Right renal cortex interstitium (tissue), 3 donors: ENCODE measurements at regions not wholly inside any gene's neighbourhood (a gene's known extent, or its start where the extent isn't known, plus 50 kb on each side); places are given as distances from the start of the nearest gene placed in this dataset.
"Not testable (repeated sequence)": the region's sequence is repeated elsewhere in the genome, so short reads cannot be mapped to it uniquely, and the experiment has no call there.

Experiments used
- DNase-seq, 3 donors: peaks; one replicate each; pipeline ENCODE4 v3.0.0-alpha.2; 2013; ENCODE audit warnings: low read depth in 3 of 3, low spot score in 2 of 3

GRCh38 chr5:1598950-1599737 is 75.4 kb upstream of the LPCAT1 start:
- peak in 1 of 3 donors; percentile 12 for DNase-seq

GRCh38 chr5:1597093-1597473 is 73.3 kb upstream of the LPCAT1 start:
- DNase-seq = not testable (repeated sequence)

DNA sequence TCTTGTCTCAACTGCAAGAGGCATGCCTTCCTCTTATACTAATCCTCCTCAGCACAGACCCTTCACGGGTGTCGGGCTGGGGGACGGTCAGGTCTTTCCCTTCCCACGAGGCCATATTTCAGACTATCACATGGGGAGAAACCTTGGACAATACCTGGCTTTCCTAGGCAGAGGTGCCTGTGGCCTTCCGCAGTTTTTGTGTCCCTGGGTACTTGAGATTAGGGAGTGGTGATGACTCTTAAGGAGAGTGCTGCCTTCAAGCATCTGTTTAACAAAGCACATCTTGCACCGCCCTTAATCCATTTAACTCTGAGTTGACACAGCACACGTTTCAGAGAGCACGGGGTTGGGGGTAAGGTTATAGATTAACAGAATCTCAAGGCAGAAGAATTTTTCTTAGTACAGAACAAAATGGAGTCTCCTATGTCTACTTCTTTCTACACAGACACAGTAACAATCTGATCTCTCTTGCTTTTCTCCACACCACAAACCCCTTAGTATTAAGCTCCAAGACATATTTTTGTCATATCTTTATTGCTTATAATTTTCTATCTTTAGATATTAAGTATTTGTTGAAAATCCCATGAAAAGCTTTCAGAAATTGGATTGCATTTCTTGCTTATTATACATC is 72.8 kb upstream of the LPCAT1 start:
- DNase-seq = not testable (repeated sequence)

- DNase-seq = peak; percentile 25 to 71 (median 61)
Observed at GRCh38 chr5:1594357-1595106, 70.8 kb upstream of the LPCAT1 start.

- DNase-seq = no peak
Observed at GRCh38 chr5:1593903-1594356, 70.2 kb upstream of the LPCAT1 start.

GRCh38 chr5:1588071-1588694 is 64.4 kb upstream of the LPCAT1 start:
- not testable (repeated sequence) for DNase-seq

DNA sequence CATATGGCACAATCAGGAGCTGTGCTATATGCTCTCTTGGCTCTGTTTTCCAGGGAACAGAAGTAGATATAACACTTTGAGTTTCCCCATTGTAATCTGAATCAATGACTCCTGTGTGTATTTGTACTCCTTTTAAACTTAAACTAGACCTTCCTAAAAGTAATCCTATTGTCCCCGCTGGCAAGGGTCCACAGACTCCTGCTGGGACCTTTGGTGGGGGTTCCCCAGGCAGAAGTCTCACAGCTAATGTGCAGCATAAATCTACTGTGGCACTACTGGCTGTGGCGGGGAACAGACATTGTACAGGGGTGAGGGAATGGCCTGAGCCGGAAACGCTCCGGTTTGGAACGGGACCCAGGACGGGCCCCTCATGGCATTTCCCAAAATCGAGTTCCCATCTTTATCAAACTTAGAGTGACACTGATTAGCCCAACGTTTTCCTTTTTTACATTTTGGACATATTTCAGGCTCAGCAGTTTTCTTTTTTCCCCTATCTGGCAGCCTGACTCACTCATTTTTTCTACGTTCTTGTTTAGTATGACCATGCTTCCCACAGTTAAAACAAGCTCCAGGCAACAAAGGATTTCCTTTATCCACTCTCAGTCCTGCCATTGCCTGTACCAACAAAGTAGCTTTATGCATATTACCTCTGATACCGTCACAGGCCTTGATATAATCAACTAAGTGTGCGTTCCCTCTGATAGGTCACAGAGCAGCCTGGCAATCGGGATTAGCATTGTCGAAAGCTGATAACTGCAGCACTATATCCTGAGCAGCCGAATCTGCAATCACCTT is 59.5 kb upstream of the LPCAT1 start:
- DNase-seq = not testable (repeated sequence)

GRCh38 chr5:1579389-1579788 is 55.6 kb upstream of the LPCAT1 start:
- not testable (repeated sequence) for DNase-seq

DNA sequence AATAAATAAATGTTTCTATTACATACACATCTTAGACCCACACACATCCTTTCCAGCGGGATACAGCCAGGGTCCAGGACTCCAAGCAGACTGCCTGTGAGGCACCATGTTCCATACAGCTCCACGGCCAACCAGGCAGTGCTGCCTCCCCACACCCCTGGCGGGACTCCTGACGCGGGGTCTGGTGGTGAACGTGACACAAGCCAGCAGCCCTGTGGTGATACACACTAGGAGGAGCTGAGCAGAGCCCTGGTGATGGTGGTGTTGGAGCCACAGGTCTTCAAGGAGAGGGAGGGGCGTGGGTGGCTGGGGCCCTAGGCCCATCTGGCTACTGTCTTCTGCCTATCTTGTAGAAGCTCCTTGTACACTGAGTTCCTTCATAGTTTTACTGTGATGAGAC is 53.1 kb upstream of the LPCAT1 start:
- DNase-seq = not testable (repeated sequence)

- not testable (repeated sequence) for DNase-seq
Observed at GRCh38 chr5:1575991-1576714, 52.4 kb upstream of the LPCAT1 start.

DNA sequence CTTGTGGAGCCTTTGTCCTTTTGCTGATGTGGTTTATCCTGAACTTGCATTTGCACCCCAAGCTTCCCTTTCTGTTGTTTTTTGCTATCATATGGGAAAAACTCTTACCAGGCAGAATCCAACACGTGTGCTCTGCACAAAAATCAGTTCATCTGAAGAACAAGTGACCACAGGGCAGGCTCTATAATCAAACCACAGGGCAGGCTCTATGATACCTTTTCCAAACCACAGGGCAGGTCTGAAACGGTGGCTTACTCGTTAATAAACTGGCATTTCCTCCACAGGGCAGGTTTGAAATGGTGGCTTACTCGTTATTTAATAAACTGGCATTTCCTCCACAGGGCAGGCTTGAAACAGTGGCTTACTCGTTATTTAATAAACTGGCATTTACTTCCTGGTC is 51.7 kb upstream of the LPCAT1 start:
- DNase-seq = not testable (repeated sequence)

DNA sequence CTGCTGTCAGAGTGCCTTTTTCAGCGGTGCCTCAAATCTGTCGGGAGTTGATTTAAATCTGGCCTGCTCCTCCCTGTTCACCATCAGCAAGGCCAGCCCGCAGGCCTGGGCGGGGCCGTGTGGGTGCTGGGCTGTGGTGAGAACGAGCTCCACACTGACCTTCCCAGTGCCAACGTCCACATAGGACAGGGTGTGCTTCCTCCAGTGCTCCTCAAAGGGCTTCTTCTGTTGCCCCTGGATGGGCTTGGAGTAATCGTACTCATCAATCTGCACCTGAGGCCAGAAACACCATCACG is 50.2 kb upstream of the LPCAT1 start:
- DNase-seq = not testable (repeated sequence)

DNA sequence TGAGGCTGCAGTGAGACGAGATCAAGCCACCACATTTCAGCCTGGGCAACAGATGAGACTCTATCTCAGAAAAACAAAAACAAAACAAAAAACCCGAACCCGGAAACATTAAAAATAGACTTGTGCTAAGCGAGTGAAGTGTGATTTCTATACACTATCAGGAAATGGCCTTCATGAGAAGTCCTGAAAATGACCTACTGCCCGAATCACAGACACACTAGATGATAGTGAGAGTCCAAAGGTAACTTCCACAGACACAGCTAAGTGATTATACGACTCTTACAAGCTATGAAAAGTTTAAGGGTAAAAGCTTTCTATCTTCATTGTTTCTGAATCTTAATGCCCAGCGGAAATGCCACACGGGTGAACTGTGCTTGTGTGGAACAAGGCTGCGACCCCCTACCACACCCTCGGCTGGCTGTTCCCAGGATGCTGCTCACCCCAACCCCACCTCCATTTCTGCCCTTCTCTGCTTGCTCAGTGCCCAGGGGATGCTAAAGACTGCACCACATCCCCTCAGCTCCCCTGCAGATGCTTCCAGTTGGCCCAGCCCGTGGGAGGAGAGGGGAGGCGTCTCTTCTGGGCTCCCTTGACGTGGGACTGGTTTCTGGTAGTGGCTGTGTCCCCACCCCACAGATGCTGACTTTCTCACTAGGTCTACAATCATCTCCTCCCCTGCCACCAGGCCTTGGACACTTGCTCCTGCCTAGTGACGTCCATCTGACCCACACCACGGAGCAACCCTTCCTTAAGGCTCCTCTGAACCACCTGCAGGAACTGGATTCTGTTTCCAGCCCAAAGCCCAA is 49.7 kb upstream of the LPCAT1 start:
- DNase-seq = not testable (repeated sequence)
